HG02884 (cell line): ENCODE measurements at regions not wholly inside any gene's neighbourhood (a gene's known extent, or its start where the extent isn't known, plus 50 kb on each side); places are given as distances from the start of the nearest gene placed in this dataset.

ENCODE experiments used
- ATAC-seq: cut with Tn5 transposase; IDR thresholded peaks from one replicate; pipeline ENCODE4 v1.9.1; 2021; ENCODE audit warnings: mild to moderate bottlenecking, moderate library complexity; ENCODE audit not compliant: unreplicated experiment

GRCh38 chr15:47473106-47473725, 244.1 kb upstream of the SEMA6D start:
- no peak for ATAC-seq

GRCh38 chr15:47473832-47474231, 243.5 kb upstream of the SEMA6D start:
- ATAC-seq: no peak

- no peak for ATAC-seq
Measured at GRCh38 chr15:47475336-47475735, 242.0 kb upstream of the SEMA6D start.

- ATAC-seq: no peak
Measured at GRCh38 chr15:47477341-47477740, 240.0 kb upstream of the SEMA6D start.

- no peak for ATAC-seq
Measured at GRCh38 chr15:47484059-47484458, 233.2 kb upstream of the SEMA6D start.

- ATAC-seq: no peak
Measured at GRCh38 chr15:47484997-47485396, 232.3 kb upstream of the SEMA6D start.

- ATAC-seq: no peak
Measured at GRCh38 chr15:47485419-47485818, 231.9 kb upstream of the SEMA6D start.

- ATAC-seq: no peak
Measured at GRCh38 chr15:47486040-47486439, 231.3 kb upstream of the SEMA6D start.

GRCh38 chr15:47492195-47492594, 225.1 kb upstream of the SEMA6D start:
- ATAC-seq: no peak

- ATAC-seq: no peak
Measured at GRCh38 chr15:47493357-47494247, 223.7 kb upstream of the SEMA6D start.

GRCh38 chr15:47496343-47497185, 220.7 kb upstream of the SEMA6D start:
- no peak for ATAC-seq

GRCh38 chr15:47500842-47501241, 216.5 kb upstream of the SEMA6D start:
- ATAC-seq: no peak

GRCh38 chr15:47502041-47502440, 215.3 kb upstream of the SEMA6D start:
- no peak for ATAC-seq

GRCh38 chr15:47503876-47504275, 213.4 kb upstream of the SEMA6D start:
- ATAC-seq: no peak

GRCh38 chr15:47504624-47505256, 212.6 kb upstream of the SEMA6D start:
- no peak for ATAC-seq

- no peak for ATAC-seq
Measured at GRCh38 chr15:47505712-47506328, 211.5 kb upstream of the SEMA6D start.

- no peak for ATAC-seq
Measured at GRCh38 chr15:47506329-47507100, 210.8 kb upstream of the SEMA6D start.

- no peak for ATAC-seq
Measured at GRCh38 chr15:47507221-47507985, 209.9 kb upstream of the SEMA6D start.

- no peak for ATAC-seq
Measured at GRCh38 chr15:47511261-47511660, 206.0 kb upstream of the SEMA6D start.
